NCI-H2171 treated with DMSO at 0.1 percent for 48 hours (cell line): ENCODE measurements at regions not wholly inside any gene's neighbourhood (a gene's known extent, or its start where the extent isn't known, plus 50 kb on each side); places are given as distances from the start of the nearest gene placed in this dataset.

Source experiments
- DNase-seq: peaks from one replicate; lab custom pipeline; 2025; lab: John Stamatoyannopoulos, UW

DNA sequence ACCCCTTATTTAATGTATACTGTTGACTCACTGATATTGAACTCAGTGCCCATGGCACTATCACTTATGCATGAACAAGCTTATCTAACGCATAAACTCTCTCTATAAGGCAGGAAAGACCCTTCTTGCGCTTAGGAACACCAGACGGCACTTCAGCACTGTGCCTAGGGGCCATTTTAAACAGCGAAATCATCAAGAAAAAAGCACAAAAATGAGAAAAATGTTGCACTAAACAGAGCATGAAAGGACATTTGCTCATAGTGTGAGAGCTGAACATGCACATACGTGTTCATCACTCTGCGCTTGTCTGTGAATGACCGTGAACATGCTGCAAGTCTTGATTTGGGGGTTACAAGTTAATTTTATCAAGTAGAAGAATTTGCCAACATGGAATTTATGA, 109.6 kb downstream of the WDR11 start:
- DNase-seq: no peak

DNA sequence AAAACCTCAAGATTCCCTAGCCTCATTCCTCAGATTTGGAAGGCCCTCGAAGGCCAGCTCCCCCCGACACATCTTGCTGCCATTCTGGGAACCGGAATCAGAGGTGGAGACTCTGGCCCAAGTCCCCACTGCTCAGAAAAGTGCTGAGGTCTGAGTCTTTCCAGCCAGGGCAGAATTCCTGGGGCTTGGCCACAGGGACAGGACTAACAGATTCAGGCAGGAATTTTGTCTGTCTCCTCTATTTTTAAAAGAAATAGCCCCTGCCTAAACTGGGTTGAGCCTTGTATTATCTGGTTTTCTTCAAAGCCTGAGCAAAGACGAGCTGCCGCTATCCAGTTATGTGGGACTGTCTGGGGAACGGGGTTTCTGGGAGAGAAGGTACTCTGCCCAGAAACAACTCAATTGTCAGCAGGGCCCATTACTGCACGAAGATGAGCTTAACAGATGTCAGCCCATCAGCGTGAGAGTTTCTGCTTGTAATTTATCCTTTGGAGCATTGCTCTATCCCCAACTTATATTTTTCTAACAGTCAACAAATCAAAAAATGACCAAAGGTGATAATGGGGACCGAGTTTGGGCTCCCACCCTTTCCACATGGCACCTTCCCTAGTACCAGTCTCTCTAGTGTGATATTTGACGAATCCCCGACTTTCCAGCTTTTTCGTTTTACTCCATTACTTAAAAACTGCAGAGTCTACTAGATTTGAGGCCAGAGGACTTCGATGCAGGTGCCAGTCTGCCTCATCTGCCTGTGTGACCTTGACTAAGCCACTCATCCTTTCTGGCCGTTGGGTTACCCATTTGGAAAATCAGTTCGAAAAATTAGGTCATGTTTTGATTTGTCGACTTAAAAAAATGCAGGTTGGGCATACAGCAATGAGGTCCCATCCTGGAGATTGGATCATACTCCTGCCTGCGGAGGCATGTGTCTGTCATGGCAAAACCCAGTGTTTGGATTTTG, 110.9 kb downstream of the WDR11 start:
- DNase-seq: no peak

DNA sequence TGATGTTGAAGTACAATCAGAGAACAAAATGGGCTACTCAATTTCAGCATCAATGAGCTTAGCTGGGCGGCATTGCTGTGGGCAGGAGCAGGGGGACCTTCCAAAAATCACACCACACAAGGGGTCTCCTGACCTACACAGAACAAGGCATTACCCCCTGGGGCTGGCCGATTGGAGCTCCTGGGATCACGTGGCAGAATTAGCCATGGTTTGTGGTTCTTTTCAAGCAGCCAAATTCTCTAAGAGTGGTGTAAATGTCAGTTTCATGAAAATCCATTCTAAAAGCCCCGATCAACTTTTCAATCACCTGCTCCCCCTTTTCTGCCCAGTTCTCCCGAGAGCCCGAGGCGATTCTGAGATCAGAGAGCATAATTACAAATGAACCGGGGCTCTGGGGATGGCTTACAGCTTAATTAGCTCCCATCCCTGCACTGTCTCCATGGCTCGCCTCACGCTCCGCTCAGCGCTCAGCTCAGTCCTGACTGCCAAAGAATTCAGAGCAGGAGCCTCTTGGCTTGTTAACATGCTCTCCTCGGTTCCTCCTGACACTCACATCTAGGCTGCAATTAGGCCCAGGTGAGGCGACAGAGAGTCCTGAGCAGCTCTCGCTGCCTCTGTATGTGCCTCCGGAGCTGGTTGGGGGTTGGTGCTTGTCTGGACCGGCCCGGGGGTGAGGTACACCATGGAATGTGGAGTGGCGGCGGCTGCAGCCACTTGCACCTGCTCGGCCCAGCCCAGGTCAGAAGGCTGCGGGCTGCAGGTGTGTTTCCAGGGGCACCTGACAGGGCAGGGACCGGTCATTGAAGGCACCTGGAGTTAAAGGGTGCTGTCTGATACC, 111.8 kb downstream of the WDR11 start:
- DNase-seq: no peak

DNA sequence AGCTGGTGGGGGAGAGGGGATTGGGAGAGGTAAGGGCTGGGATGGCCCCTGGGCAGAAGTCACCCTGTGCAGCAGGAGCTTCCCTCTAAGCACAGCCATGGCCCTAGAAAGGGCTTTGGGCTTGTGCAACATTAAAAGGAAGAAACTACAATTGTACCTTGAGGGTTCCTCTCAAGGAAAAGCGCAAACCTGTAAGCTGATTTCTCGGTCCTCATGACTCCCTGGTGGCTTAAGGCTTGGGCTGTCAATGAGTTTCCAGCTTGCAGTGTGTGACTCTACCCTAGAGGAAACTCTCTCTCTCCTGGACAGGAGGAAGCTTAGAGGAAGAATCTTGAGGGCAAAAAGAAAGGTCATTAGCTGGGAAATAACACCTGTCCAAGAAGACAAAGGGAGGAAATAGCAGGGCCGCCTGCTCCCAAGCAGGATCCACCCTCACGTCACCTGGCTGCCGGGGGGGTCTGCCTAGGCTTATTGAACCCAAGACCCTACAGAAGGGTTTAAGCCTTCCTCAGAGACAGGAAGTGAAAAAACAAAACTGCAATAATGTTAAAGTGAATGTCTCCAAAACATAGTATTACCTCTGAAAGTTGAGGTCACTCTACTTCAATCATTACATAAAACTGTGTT, 112.5 kb downstream of the WDR11 start:
- DNase-seq: no peak

DNA sequence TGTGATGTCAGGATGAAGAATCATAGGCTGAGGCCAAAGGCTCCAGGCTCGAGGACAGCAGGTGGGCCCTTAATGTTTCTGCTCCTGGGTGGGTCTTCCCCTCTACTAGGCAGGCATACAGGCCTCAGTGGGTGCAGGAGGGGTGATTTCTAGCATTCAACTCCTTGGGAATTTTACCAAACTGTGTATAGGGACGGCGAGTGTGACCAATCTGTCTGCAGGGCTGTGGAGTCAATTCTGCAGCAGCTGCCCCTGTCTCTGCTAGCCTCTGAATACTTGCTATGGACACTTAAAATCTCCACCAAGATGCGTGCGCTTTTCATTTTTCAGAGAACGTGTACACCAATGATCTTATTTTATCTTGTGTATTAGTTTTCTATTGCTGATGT, 115.5 kb downstream of the WDR11 start:
- DNase-seq: no peak

DNA sequence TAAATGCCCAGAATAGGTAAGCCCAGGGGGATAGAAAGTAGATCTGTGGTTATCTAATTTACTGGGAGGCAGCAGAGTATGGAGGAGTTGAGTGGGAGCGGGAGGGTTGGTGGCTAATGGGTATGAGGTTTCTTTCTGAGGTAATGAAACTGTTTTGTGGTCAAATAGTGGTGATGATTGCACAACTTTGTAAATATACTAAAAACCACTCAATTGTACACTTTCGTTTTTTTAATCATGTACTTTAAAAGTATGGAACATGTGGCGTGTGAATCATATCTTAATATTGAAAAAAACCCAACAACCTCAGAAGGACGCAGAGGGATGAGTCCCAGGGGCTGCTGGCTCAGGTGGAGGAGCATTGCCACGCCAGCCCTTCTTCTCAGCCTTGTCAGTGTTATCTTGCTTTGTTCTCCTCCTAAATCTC, 118.1 kb downstream of the WDR11 start:
- DNase-seq: no peak

DNA sequence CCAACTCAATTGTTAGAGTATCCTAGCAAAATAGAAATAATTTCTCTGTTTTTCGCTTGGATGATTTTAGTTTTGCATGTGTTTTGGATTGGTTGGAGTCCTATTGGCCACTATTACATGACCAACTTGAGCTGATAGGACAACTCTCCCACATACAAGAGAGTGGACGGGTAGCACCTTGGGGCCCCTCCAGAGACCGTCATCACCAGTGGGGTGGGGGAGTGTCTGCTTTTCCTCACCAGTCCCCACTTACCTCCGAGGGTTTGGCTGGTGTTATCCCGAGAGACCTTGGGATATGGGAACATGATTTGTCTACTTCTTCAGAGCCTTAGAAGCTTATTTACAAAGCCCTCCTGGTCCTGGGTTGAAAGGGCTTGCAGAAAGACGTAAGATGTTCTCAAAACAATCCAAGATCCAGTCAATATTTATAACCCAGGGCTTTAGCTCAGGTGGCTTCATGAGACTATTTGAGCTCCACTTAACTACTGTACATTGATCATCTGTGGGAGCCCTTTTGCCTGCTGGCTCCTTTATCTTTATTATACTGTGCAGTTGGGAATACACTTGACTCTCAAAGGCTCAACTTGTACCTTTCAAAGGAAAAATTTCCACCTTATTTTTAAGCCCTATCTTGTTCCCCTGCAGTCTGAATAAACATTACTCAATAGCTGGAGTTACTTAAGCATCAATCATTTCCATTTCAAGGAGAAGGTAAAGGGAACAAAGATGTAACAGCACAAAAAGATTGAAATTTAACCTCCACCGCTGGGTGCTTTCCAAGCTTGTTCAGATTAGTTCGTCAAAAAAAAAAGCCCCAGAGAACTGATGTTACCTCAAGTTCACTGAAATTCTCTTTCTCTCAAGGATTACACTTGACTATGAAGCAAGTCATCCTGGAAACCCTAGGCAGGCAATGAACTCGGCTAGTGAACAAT, 119.7 kb downstream of the WDR11 start:
- DNase-seq: peak; percentile 58

DNA sequence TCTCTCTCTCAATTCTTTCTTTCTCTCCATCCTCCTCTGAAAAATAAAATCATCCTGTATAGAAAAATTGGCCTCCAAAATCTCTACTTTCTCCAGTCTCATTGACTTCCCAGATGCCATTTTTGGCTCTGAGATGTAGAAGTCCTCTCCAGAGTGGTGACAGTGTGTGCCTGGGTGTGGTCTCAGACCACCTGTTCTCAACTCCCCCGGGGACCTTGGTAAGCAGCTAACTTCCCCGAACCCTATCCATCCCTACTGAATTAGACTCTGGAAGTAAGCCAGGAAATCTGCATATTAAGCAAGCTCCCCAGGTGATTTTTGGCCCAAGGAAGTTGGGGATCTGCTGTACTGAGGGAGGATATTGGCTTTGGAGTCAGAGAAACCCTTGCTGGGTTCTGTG, 120.5 kb downstream of the WDR11 start:
- DNase-seq: peak; percentile 90

DNA sequence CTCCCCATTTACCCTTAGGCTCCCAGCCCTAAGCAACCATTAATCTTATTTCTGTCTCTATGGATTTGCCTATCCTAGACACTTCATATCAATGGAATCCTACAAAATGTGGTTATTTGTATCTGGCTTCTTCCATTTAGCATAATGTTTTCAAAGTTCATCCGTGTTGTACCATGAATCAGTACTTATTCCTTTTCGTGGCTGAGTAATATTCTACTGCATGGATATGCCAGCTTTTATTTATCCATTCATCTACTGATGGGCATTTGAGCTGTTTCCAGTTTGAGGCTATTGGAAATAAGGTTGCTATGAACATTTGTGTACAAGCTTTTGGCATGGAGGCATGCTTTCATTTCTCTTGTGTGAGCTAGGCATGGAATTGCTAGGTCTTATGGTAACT, 121.1 kb downstream of the WDR11 start:
- DNase-seq: peak; percentile 32

DNA sequence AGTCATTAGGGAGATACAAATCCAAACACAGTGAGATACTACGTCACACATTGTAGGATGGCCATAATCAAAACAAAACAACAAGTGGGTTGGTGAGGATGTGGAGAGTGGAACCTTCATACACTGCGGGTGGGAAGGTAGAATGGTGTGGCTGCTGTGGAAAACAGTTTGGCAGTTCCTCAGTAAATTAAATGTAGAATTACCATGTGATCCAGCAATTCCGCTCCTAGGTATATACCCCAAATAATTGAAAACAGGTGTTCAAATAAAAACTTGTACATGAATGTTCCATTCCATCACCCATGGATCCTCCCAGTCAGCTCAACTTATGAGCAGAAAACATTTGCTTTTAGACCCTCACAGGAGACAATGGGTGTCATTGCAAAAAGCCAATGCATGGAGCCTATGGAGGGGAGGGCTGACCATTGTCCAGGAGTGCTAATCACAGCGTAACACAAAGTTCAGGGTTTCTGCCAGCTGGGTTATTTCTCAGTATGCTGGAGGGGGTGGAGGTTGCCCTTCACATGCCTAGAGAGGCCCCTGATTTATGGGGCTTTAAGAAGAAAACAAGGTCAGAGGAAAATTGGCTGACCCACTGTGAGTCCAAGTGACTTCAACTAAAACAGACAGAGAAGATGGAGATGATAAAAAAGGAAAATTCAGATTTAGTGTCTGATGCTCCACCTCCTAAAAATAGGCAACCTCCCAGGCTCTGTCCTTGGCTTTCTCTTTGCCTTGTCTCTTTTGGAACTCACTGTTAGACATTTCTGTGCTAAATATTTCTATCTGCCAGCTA, 124.1 kb downstream of the WDR11 start:
- no peak for DNase-seq

DNA sequence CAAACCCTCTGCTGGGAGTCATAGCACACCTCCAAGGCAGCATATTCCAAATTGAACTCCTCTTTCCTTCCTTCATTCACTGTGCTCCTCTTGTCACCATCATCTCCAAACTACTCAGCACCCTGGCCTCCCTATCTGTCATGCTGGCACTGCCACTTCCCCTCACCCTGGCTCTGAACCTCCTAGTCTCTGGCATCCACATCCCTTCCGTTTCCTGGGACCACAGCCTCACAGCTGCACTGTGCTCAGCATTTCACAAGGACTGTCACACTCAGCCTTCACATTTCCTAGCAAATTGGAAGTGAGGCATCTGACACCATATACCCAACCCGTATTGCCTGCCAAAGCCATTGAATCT, 124.7 kb downstream of the WDR11 start:
- no peak for DNase-seq

DNA sequence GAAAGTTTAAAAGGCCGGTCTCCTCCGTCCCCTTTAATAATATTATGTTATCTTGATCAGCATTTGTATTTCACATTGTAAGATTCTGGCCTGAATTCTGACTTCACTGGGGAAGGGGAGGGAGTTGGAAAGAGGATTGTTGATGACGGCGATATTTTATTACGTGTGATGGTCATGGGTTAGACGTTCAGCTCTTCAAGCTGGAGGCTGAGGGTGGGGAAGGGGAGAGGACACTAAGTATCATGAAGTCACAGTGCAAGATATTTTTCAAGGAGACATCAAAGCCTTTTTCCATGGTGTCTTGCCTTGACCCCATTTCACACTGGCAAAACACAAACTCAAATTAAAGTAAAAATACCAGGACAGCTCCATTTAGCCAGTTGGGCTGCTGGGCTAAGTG, 126.7 kb downstream of the WDR11 start:
- no peak for DNase-seq

DNA sequence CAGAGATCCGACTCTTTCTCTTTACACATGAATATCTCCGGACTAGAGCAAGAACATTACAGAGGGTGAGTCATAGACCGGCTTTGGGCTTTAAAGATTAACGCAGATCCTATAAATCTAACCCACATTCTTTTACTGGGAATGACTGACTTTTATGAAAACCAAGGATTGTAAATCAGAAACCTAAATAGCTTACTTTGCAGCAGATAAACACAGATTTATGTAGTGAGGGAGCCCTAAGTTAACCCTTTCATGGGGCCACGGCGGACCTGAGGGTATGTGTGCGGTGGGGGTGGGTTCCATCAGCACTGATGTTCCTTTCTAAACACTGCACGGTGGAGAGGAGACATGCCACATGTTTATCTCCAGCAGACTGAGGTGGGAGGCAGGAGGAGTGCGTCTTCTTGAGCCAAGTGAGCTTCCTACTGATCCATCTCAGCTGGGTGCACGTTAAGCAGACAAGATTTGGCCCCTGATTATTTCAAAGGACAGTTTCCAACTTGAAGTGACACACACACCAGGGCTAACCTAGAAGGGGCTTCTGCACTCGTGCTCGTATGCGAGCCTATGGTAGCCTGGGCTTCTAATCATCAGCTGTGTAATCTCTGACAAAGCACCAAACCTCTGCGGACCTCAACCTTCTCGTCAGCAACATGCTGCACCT, 127.6 kb downstream of the WDR11 start:
- DNase-seq: no peak

DNA sequence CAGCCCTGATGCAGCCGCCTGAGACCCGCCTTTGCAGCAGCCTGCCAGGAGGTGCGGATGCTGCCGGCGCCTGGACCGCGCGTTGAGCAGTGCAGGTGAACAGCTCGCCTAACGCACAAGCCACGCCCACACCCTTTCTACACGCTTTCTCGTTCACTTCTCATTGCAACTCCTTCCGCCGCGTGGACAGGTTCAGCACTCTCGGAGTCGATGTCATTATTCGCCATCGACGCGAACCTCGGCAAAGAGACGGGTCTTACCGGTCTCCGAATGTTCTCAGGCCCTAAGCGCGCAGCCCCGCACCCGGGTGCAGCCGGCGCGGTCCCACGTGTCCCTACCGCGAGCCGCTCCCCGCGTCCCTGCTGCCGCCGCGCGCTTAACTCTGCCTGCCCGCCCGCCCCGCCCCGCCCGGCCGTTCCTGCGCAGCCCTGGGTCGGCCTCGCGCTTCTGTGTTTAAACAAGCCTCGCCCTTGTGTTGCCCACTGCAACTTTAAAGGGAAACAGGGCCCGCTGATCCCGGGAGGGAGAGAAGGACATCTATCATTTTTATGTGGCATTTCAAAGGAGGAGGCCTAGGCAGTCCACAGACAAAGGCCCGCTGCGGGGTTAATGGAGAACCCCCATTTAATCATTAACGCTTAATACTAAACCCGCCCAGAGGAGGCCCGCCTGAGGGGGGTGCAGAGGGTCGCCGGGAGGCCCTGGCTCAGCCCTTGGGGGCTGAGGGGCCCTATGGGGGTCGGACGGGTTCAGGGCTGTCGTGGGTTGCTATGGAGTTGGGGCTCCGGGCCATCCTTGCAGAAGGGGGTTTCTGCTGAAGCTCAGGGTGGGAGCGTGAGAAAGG, 128.5 kb downstream of the WDR11 start:
- DNase-seq: peak; percentile 82

DNA sequence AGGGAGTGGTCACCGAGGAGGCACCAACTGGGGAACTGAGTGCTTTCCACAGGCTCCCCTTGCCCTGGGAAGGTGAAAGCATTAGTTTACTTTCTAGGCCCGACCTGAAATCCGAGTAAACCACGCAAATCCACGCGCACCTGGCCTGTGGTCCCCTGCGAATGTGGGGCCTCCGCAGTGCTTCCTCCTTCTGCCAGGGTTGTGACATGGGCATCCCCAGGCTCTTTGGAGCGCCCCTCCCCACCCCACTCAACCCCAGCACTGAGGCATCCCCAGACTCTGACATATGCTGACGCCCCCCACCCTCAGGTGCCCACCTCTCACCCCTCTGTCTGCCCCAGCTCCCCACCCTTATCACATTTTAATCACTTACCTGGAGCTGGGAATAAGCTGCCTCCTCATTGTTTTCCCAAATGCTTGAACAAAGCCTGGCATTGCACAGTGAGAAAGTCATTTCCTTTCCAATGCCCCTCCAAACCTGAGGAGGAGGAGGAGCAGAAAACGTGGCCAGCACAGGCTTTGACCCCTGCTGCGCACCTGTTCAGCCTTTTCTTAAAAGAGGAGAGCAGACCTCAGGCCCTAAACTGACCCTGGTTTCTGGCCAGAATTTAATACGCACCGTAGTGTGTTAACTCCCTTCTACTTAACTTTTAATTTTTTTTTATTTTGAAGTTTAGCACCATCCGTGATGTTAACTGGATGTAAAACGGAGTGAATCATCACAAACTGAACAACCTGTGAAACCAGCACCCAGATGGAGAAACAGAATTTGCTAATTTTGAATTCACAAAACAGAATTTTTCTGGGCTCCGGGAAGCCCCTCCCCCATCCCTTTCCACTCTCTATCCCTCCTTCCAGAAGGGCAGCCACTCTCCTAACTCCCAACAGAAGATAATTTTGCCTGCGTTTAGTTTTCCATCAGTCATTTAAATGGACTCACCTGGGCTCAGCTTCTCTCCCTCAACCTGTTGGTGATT, 129.4 kb downstream of the WDR11 start:
- DNase-seq: no peak

DNA sequence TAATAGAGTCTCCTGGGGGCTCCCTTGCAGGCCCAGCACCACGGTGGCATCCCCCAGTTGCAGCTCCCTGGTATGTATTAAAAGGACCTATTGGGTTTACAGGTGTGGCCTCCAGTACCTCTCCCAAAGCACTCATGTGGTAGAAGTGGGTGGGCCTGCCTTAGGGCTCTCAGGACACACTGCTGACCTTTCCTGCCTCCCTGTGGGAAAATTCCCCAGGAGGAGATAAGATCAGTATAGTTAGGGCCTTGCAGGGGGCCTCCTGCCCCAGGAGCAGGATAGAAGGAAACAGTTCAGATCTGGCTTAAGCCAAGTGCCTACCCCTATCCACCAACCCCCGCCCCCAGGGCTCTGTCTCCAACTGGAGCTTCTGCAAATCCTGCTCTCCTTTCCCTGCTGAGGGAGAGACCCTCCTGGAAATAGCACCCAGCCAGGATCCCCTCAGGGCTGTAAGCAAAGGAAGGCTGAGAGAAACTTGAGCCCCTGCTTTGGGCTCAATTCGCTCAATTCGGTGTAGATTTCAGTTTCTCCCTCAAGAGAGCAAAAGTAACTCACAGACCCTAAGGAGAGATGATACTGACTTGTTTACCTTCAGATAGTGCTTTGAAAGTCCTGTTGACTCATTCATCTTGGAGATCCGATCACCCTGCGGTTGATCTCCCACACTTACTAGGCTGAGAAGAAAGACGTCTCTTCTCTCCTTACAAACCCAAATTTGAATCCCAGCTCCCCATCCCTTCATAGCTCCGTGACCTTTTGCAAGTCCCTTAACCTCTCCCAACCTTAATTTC, 130.6 kb downstream of the WDR11 start:
- DNase-seq: no peak

DNA sequence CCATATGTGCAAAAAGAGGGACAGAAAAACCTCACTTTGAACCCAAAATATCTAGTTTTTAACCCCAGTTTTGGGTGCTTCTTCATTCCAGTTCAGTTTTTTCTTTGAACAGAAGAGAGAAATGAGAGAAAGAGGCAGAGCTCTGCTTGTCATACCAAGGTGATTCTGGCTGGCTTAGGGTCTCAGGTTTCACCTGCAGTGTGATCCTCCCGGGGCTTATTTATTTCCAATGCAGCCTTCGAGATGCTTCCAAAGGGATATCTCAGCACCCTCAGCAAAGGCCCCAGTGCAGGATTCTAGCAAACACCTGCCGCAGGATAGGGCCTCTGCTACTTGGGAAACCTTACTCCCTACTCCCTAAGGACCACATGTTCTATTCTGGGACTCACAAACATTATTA, 131.3 kb downstream of the WDR11 start:
- DNase-seq: peak; percentile 45
